Tibial nerve (tissue), 4 donors: ENCODE measurements at regions not wholly inside any gene's neighbourhood (a gene's known extent, or its start where the extent isn't known, plus 50 kb on each side); places are given as distances from the start of the nearest gene placed in this dataset.

Experiments used
- EP300 ChIP-seq, 2 donors: sonication (generic); formaldehyde crosslinking; IDR thresholded peaks; one replicate each; pipeline ENCODE4 v1.6.1; 2017; ENCODE audit warnings: antibody characterized with exemption in 2 of 2, mild to moderate bottlenecking in 1 of 2
- POLR2A ChIP-seq, 2 donors: fragments of 450-650 bp; IDR thresholded peaks; one replicate each; pipeline ENCODE4 v1.6.1; 2017; ENCODE audit warnings: antibody characterized with exemption in 2 of 2, mild to moderate bottlenecking in 2 of 2, moderate library complexity in 2 of 2
- TF ChIP-seq, protein P1 (sequence below), 5 experiments: fragments of 200-600 bp in 3 of 5; fragments of 450-650 bp in 2 of 5; sonication (generic) in 3 of 5; IDR thresholded peaks; one replicate each; pipeline ENCODE4 v1.5.1; 2016 to 2019; ENCODE audit warnings: antibody characterized with exemption in 5 of 5, mild to moderate bottlenecking in 3 of 5, moderate library complexity in 2 of 5

DNA sequence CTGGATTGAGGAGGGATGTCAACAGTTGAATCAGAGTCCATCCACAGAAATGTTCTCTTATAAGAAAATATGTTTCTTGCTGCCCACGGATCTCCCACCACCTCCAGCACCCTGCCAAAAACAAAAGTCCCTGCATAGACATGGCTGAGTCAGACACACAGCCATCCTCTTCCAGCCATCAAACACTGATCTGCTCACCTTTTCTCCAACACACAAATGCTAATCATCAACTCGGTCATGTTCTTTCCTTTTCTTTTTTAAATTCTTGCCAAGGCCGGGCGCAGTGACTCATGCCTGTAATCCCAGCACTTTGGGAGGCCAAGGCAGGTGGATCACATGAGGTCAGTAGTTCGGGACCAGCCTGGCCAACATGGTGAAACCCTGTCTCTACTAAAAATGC, 110.7 kb upstream of the IL12A start:
- TF ChIP-seq, protein P1, sequence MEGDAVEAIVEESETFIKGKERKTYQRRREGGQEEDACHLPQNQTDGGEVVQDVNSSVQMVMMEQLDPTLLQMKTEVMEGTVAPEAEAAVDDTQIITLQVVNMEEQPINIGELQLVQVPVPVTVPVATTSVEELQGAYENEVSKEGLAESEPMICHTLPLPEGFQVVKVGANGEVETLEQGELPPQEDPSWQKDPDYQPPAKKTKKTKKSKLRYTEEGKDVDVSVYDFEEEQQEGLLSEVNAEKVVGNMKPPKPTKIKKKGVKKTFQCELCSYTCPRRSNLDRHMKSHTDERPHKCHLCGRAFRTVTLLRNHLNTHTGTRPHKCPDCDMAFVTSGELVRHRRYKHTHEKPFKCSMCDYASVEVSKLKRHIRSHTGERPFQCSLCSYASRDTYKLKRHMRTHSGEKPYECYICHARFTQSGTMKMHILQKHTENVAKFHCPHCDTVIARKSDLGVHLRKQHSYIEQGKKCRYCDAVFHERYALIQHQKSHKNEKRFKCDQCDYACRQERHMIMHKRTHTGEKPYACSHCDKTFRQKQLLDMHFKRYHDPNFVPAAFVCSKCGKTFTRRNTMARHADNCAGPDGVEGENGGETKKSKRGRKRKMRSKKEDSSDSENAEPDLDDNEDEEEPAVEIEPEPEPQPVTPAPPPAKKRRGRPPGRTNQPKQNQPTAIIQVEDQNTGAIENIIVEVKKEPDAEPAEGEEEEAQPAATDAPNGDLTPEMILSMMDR (IDR thresholded peaks at IDR 0.05) = no peak
- no peak for TF ChIP-seq POLR2A (IDR thresholded peaks at IDR 0.05)
- TF ChIP-seq EP300 (IDR thresholded peaks at IDR 0.05) = no peak
